Kidney (tissue), 13 donors: ENCODE measurements at regions not wholly inside any gene's neighbourhood (a gene's known extent, or its start where the extent isn't known, plus 50 kb on each side); places are given as distances from the start of the nearest gene placed in this dataset.

Experiments used
- DNase-seq, 5 donors: peaks; one replicate each; pipeline ENCODE4 v3.0.0-alpha.2; 2013 to 2020
- FAIRE-seq: peaks from 2 replicates; lab custom pipeline; 2012; peaks lifted over from hg19 to GRCh38; lab: Jason Lieb, UNC
- H3K27ac ChIP-seq, 2 donors: one replicate each; pipeline ENCODE4 v1.7.0; 2013; ENCODE audit warnings: low read depth in 2 of 2, low read length in 2 of 2, inconsistent platforms in 1 of 2
- H3K27me3 ChIP-seq: one replicate; pipeline ENCODE4 v1.7.1; 2013; ENCODE audit warnings: low read length, inconsistent platforms; ENCODE audit not compliant: control insufficient read depth, insufficient read depth
- H3K36me3 ChIP-seq, 3 donors: one replicate each; pipeline versions ENCODE4 v1.7.0 to v1.7.1; 2013; ENCODE audit warnings: low read length in 3 of 3, control low read depth in 1 of 3, inconsistent platforms in 1 of 3; ENCODE audit not compliant: insufficient read depth in 3 of 3, control insufficient read depth in 2 of 3
- H3K4me1 ChIP-seq, 3 donors: one replicate each; pipeline versions ENCODE4 v1.7.0 to v1.7.1; 2013; ENCODE audit warnings: low read length in 3 of 3, inconsistent platforms in 1 of 3, low read depth in 1 of 3; ENCODE audit not compliant: control insufficient read depth in 2 of 3, insufficient read depth in 2 of 3
- H3K4me3 ChIP-seq, 3 donors: one replicate each; pipeline versions ENCODE4 v1.7.0 to v1.8.1; 2013; ENCODE audit warnings: low read length in 3 of 3, control low read depth in 1 of 3, inconsistent platforms in 1 of 3
- H3K9ac ChIP-seq, 3 donors: one replicate each; pipeline versions ENCODE4 v1.7.0 to v1.7.1; 2013; ENCODE audit warnings: low read length in 3 of 3, control low read depth in 1 of 3, inconsistent platforms in 1 of 3
- H3K9me3 ChIP-seq, 3 donors: one replicate each; pipeline versions ENCODE4 v1.7.0 to v1.7.1; 2013; ENCODE audit warnings: low read length in 3 of 3, control low read depth in 1 of 3, inconsistent platforms in 1 of 3; ENCODE audit not compliant: control insufficient read depth in 2 of 3, insufficient read depth in 1 of 3
- CTCF ChIP-seq: IDR thresholded peaks from 3 replicates; pipeline ENCODE4 v1.5.1; 2012; ENCODE audit warnings: mild to moderate bottlenecking, moderate library complexity, borderline replicate concordance; ENCODE audit not compliant: insufficient read depth; ENCODE audit errors: extremely low read depth
- intact Hi-C: fragments of 100-400 bp; cut with DNase I; formaldehyde crosslinking; loops from one replicate; pipeline ENCODE4 v1.11.1; 2022
- donor health status: control.
- donor health status: control.
- donor health status: control.
- donor health status: control.
- donor health status: control.
- donor health status: DM: yes; HTN: yes; CAD: no.
- donor health status: Normal renal cell carcinoma (clear cell type).

- H3K9ac ChIP-seq = no peak overlapping the region
- intact Hi-C loops = no loop called here
- no peaks in the 10 kb centered on the region for H3K27me3 ChIP-seq
- H3K36me3 ChIP-seq = no peaks in the 10 kb centered on the region
- H3K4me1 ChIP-seq = no peaks in the 10 kb centered on the region
- FAIRE-seq (no peak), DNase-seq (no peak)
- TF ChIP-seq CTCF = no peak
- H3K9me3 ChIP-seq = no peaks in the 10 kb centered on the region
- no peak overlapping the region for H3K27ac ChIP-seq
- no peak overlapping the region for H3K4me3 ChIP-seq
Observed at GRCh38 chr20:52683761-52684160, 288.4 kb upstream of the TSHZ2 start.

DNA sequence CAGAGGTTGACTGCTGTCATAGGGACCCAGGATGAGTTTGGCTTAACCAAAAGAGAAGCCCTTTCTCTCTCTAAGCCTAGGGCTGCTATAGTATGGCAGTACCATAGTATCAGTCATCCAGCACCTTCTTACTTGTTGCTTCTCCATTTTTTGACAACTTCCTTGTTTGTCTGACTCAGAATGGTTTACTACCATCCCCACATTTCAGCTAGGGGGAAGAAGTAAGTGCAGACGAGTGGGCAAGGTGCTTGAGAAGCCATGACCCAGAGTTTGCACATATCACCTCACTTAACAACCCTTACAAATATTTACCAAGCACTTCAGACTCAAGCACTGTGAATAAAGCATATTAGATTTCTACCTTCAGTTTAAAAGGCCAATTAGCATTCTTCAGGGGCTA lies 289.9 kb upstream of the TSHZ2 start:
- Histone ChIP-seq H3K27ac (no peak overlapping the region), H3K4me3 (no peak overlapping the region), H3K9ac (no peak overlapping the region), H3K4me1 (no peaks in the 10 kb centered on the region), H3K36me3 (no peaks in the 10 kb centered on the region), H3K27me3 (no peaks in the 10 kb centered on the region), H3K9me3 (no peaks in the 10 kb centered on the region)
- FAIRE-seq (no peak), DNase-seq (no peak)
- intact Hi-C loops = no loop called here
- no peak for TF ChIP-seq CTCF

DNA sequence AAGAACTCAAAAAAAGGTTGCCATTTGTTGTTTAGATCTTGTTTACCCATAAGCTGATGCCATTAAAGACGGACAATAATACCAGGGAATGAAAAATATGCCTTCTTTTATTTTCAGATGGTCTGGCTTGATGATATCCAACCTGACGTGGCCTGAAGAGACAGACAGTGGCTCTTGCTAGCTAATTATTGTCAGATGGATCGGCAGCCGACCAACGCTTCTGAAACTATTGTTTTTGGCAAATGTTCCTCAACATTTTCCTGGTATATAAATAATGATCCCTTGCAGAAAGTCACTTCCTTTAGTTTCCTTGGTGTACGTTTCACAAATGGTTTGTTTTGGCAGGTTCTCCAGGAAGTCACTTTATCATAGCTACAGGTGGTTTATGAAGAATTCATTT lies 290.9 kb upstream of the TSHZ2 start:
- no peak overlapping the region for H3K9ac ChIP-seq
- intact Hi-C loops = no loop called here
- H3K27me3 ChIP-seq = no peaks in the 10 kb centered on the region
- H3K4me3 ChIP-seq = no peak overlapping the region
- no peak overlapping the region for H3K27ac ChIP-seq
- H3K4me1 ChIP-seq = no peaks in the 10 kb centered on the region
- TF ChIP-seq CTCF = no peak
- H3K36me3 ChIP-seq = no peaks in the 10 kb centered on the region
- no peaks in the 10 kb centered on the region for H3K9me3 ChIP-seq
- DNase-seq (no peak), FAIRE-seq (no peak)

GRCh38 chr20:52677216-52677615 lies 294.9 kb upstream of the TSHZ2 start:
- H3K36me3 ChIP-seq = no peaks in the 10 kb centered on the region
- H3K27me3 ChIP-seq = no peaks in the 10 kb centered on the region
- no peak overlapping the region for H3K9ac ChIP-seq
- intact Hi-C loops = no loop called here
- H3K27ac ChIP-seq = no peak overlapping the region
- no peaks in the 10 kb centered on the region for H3K4me1 ChIP-seq
- TF ChIP-seq CTCF = no peak
- no peak for FAIRE-seq
- DNase-seq = no peak
- no peak overlapping the region for H3K4me3 ChIP-seq
- no peaks in the 10 kb centered on the region for H3K9me3 ChIP-seq
